GM12865 (cell line): ENCODE measurements at regions not wholly inside any gene's neighbourhood (a gene's known extent, or its start where the extent isn't known, plus 50 kb on each side); places are given as distances from the start of the nearest gene placed in this dataset.

ENCODE experiments used
- DNase-seq: peaks from one replicate; pipeline ENCODE4 v3.0.0; 2010; ENCODE audit warnings: low read depth
- H3K4me3 ChIP-seq: 2 replicates; pipeline ENCODE4 v1.5.1; 2011; ENCODE audit warnings: mild to moderate bottlenecking, low read depth, low read length, control low read depth
- CTCF ChIP-seq: IDR thresholded peaks from 2 replicates; pipeline ENCODE4 v1.5.1; 2011; ENCODE audit warnings: low read length, control low read depth, low read depth, inconsistent platforms; ENCODE audit not compliant: insufficient read depth; ENCODE audit errors: missing control alignments

GRCh38 chr3:80060664-80061063, 292.9 kb upstream of the ROBO1 start:
- no peak overlapping the region for H3K4me3 ChIP-seq
- TF ChIP-seq CTCF: no peak
- no peak for DNase-seq

GRCh38 chr3:80055306-80055705, 287.5 kb upstream of the ROBO1 start:
- TF ChIP-seq CTCF: no peak
- DNase-seq: no peak
- H3K4me3 ChIP-seq: no peak overlapping the region

- no peak overlapping the region for H3K4me3 ChIP-seq
- DNase-seq: no peak
- no peak for TF ChIP-seq CTCF
Measured at GRCh38 chr3:80052271-80052670, 284.5 kb upstream of the ROBO1 start.

GRCh38 chr3:80051602-80051962, 283.8 kb upstream of the ROBO1 start:
- H3K4me3 ChIP-seq: no peak overlapping the region
- DNase-seq: no peak
- TF ChIP-seq CTCF: no peak

GRCh38 chr3:80050826-80051601, 283.2 kb upstream of the ROBO1 start:
- H3K4me3 ChIP-seq: no peak overlapping the region
- no peak for DNase-seq
- TF ChIP-seq CTCF: no peak

GRCh38 chr3:80043226-80043625, 275.4 kb upstream of the ROBO1 start:
- H3K4me3 ChIP-seq: no peak overlapping the region
- TF ChIP-seq CTCF: no peak
- DNase-seq: no peak

GRCh38 chr3:80040067-80040466, 272.3 kb upstream of the ROBO1 start:
- no peak overlapping the region for H3K4me3 ChIP-seq
- no peak for TF ChIP-seq CTCF
- DNase-seq: no peak
